Body of pancreas (tissue), 4 donors: ENCODE measurements at regions not wholly inside any gene's neighbourhood (a gene's known extent, or its start where the extent isn't known, plus 50 kb on each side); places are given as distances from the start of the nearest gene placed in this dataset.
"Not testable (repeated sequence)": the region's sequence is repeated elsewhere in the genome, so short reads cannot be mapped to it uniquely, and the experiment has no call there.

ENCODE experiments used
- ATAC-seq: fragments of 150-250 bp; one replicate; pipeline ENCODE4 v1.9.1; 2016
- DNase-seq, 4 donors: peaks; one replicate each; pipeline ENCODE4 v3.0.0-alpha.2; 2019
- H3K27ac ChIP-seq, 4 donors: fragments of 200-600 bp; sonication (generic); 1 replicate in 3 of 4; 2 replicates in 1 of 4; pipeline versions ENCODE4 v1.5.1 to v1.6.1; 2016 to 2019; ENCODE audit warnings: mild to moderate bottlenecking in 1 of 4, mixed read lengths in 1 of 4, moderate library complexity in 1 of 4
- H3K27me3 ChIP-seq, 2 donors: fragments of 200-600 bp; sonication (generic); one replicate each; pipeline ENCODE4 v1.6.0; 2016; ENCODE audit warnings: mild to moderate bottlenecking in 1 of 2
- H3K36me3 ChIP-seq, 2 donors: fragments of 200-600 bp; sonication (generic); replicated peaks in 1 of 2; 2 replicates each; pipeline ENCODE4 v1.5.1; 2016; ENCODE audit warnings: low read depth in 2 of 2; ENCODE audit not compliant: insufficient read depth in 1 of 2
- H3K4me1 ChIP-seq: fragments of 200-600 bp; sonication (generic); one replicate; pipeline ENCODE4 v1.6.0; 2016
- H3K4me3 ChIP-seq, 2 donors: fragments of 200-600 bp; sonication (generic); 1 replicate in 1 of 2; 2 replicates in 1 of 2; pipeline ENCODE4 v1.5.1; 2016 to 2019
- H3K9me3 ChIP-seq, 3 donors: fragments of 200-600 bp; sonication (generic); 1 replicate in 2 of 3; 2 replicates in 1 of 3; pipeline ENCODE4 v1.5.1; 2016
- POLR2A ChIP-seq, 3 donors: fragments of 450-650 bp; IDR thresholded peaks; one replicate each; pipeline ENCODE4 v1.6.1; 2016; ENCODE audit warnings: antibody characterized with exemption in 3 of 3, mild to moderate bottlenecking in 2 of 3
- WGBS, 2 donors: methylation state at CpG; one replicate each; pipeline ENCODE4 v1.1.5; 2017; 5-methylcytosine and 5-hydroxymethylcytosine counted together
- intact Hi-C: fragments of 100-400 bp; cut with DNase I; formaldehyde crosslinking; loops from one replicate; pipeline ENCODE4 v1.15.1; 2023
- TF ChIP-seq, protein P1 (sequence below), 7 experiments: fragments of 450-650 bp in 4 of 7; fragments of 200-600 bp in 3 of 7; sonication (generic) in 3 of 7; IDR thresholded peaks; one replicate each; pipeline ENCODE4 v1.5.1; 2016 to 2019; ENCODE audit warnings: antibody characterized with exemption in 7 of 7

DNA sequence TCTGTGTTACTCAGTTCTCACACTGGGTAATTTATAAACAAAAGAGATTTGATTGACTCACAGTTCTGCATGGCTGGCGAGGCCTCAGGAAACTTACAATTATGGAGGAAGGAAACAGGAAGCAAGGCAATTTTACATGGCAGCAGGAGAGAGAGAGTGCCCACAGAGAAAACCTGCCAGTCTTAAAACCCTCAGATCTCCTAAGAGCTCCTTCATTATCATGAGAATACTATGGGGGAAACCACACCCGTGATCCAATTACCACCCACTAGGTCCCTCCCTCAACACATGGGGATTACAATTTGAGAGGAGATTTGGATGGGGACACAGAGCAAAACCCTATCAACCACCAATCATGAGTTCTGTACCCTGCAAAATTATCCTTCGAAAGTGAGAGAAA lies 1180.8 kb downstream of the JRKL start:
- DNase-seq = no peak
- Histone ChIP-seq H3K27ac (no peak overlapping the region), H3K36me3 (no peaks in the 10 kb centered on the region), H3K27me3 (no peaks in the 10 kb centered on the region), H3K4me1 (no peaks in the 10 kb centered on the region), H3K4me3 (no peak overlapping the region), H3K9me3 (no peaks in the 10 kb centered on the region)
- ATAC-seq = no peak
- intact Hi-C loops = no loop called here
- 37 to 43% methylated on average over 3 of the region's 3 CpGs for WGBS, 2 donors
- TF ChIP-seq, protein P1, sequence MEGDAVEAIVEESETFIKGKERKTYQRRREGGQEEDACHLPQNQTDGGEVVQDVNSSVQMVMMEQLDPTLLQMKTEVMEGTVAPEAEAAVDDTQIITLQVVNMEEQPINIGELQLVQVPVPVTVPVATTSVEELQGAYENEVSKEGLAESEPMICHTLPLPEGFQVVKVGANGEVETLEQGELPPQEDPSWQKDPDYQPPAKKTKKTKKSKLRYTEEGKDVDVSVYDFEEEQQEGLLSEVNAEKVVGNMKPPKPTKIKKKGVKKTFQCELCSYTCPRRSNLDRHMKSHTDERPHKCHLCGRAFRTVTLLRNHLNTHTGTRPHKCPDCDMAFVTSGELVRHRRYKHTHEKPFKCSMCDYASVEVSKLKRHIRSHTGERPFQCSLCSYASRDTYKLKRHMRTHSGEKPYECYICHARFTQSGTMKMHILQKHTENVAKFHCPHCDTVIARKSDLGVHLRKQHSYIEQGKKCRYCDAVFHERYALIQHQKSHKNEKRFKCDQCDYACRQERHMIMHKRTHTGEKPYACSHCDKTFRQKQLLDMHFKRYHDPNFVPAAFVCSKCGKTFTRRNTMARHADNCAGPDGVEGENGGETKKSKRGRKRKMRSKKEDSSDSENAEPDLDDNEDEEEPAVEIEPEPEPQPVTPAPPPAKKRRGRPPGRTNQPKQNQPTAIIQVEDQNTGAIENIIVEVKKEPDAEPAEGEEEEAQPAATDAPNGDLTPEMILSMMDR (IDR thresholded peaks at IDR 0.05) = no peak
- no peak for TF ChIP-seq POLR2A (IDR thresholded peaks at IDR 0.05)

DNA sequence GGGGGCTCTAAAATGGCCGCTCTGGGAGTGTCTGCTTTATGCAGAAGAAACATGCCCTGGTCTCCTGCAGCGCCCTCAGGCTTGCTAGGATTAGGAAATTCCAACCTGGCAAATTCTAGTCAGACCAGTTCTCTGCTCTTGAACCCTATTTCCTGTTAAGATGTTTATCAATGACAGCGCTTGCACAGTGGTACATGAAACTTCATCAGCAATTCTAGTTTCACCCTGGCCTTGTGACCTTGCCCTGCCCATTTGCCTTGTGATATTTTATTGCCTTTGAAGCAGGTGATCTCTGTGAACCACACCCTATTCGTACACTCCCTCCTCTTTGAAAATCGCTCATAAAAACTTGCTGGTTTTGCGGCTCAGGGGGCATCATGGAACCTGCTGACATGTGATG lies 1184.0 kb downstream of the JRKL start:
- 64 to 72% methylated on average over 6 of the region's 6 CpGs for WGBS, 2 donors
- H3K27me3 ChIP-seq, ATAC-seq: not testable (repeated sequence)

DNA sequence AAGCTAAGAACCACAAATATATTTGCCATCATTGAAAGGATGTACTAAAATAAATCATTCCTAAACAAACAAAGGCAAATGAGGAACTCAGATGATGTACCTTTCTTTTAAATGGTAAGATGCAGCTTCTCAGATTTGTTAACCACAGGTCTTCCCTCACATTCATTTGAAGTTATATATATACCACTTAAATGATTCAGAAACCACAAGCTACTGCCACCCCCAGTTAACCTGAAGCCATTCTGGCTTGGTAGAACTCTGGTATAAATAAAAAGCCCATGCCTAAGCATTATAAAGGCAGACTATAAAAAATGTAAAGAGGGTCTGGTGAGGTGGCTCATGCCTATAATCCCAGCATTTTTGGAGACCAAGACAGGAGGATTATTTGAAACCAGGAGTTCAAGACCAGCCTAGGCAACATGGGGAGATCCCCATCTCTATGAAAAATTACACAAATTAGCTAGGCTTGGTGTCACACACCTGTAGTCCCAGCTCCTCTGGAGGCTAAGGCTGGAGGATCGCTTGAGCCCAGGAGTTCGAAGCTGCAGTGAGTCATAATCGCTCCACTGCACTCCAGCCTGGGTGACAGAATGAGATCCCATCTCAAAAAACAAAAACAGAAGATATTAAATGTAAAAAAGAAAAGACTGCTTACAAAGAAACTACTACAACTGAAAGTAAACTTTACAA lies 1185.3 kb downstream of the JRKL start:
- DNase-seq (no peak), ATAC-seq (no peak)
- no peaks in the 10 kb centered on the region for H3K4me1 ChIP-seq
- intact Hi-C loops = no loop called here
- no peaks in the 10 kb centered on the region for H3K27me3 ChIP-seq
- no peak overlapping the region for H3K27ac ChIP-seq
- H3K9me3 ChIP-seq = no peaks in the 10 kb centered on the region
- TF ChIP-seq, protein P1 (IDR thresholded peaks at IDR 0.05) = no peak
- TF ChIP-seq POLR2A (IDR thresholded peaks at IDR 0.05) = no peak
- H3K4me3 ChIP-seq = no peak overlapping the region
- no peaks in the 10 kb centered on the region for H3K36me3 ChIP-seq
- WGBS, 2 donors = 80 to 86% methylated on average over 3 of the region's 3 CpGs

More for the DNA sequence above, 1184.0 kb downstream of the JRKL start:
- intact Hi-C loops, H3K36me3 ChIP-seq, H3K4me3 ChIP-seq, DNase-seq, H3K9me3 ChIP-seq, H3K27ac ChIP-seq, H3K4me1 ChIP-seq: not testable (repeated sequence)

DNA sequence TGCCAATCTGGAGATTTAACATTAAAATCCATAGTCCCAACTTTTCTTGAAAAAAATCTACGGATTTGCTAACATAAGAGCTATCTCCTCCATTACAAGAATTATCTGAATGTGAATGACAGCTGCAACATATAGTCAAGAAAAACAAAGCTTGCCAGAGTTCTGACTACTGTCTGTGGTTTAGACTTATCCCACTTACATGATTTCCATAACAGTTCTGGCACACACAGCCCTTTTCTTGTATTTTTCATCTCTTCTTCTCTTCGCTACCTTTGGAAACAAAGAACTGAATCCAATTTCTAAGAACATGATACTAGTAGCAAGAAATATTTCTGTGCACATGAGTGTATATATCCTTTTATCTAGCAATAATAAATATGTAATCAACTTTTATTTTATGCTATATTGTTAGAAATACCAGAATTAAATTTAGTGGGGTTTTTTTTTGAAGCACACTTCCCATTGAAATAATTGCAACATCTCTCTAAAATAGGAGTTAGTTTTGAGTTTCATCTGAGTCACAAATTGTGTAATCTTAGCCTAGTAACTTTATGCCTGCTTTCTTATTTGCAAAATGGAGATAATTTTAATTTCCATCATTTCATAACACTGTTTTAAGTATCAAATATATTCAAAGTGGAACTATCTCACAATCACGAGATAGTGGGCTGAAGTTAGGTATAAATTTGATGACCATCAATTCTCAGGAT lies 1217.6 kb downstream of the JRKL start:
- Histone ChIP-seq H3K4me3 (no peak overlapping the region), H3K9me3 (no peaks in the 10 kb centered on the region), H3K4me1 (no peaks in the 10 kb centered on the region), H3K27me3 (no peaks in the 10 kb centered on the region), H3K27ac (no peak overlapping the region), H3K36me3 (no peaks in the 10 kb centered on the region)
- 50 to 54% methylated on average over 3 of the region's 3 CpGs for WGBS, 2 donors
- ATAC-seq (no peak), DNase-seq (no peak)
- intact Hi-C loops = no loop called here
- TF ChIP-seq, protein P1 (IDR thresholded peaks at IDR 0.05) = no peak
- TF ChIP-seq POLR2A (IDR thresholded peaks at IDR 0.05) = no peak

DNA sequence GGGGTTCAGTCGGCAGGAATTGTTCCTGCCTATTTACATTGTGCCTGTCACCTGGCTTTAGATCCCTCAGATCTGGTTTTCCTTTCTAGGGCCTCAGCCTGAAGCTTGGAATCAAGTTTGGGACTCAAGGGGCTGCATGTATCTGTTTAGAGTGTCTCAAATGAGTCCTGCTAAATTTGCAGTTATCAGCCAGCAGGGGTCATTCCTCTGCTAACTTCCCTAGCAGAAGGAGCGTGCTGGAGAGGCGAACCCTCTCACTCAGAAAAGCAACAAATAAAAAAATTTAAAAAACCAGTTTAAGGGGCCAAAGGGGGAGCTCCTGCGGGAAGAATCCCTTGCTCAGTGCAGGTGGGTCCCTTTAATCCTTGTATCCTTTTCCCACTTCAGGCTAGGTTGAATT lies 1220.2 kb downstream of the JRKL start:
- H3K27ac ChIP-seq = no peak overlapping the region
- H3K4me3 ChIP-seq = no peak overlapping the region
- DNase-seq (no peak), ATAC-seq (no peak)
- WGBS, 2 donors = 49 to 52% methylated on average over 4 of the region's 4 CpGs
- H3K27me3 ChIP-seq = no peaks in the 10 kb centered on the region
- TF ChIP-seq, protein P1 (IDR thresholded peaks at IDR 0.05) = no peak
- TF ChIP-seq POLR2A (IDR thresholded peaks at IDR 0.05) = no peak
- H3K36me3 ChIP-seq = no peaks in the 10 kb centered on the region
- H3K4me1 ChIP-seq = no peaks in the 10 kb centered on the region
- no peaks in the 10 kb centered on the region for H3K9me3 ChIP-seq
- intact Hi-C loops = no loop called here
